Activated CD8-positive, alpha-beta T cell treated with anti-CD3 and anti-CD28 coated beads for 36 hours (primary cell): ENCODE measurements at regions not wholly inside any gene's neighbourhood (a gene's known extent, or its start where the extent isn't known, plus 50 kb on each side); places are given as distances from the start of the nearest gene placed in this dataset.
A peak's percentile ranks its signal among the peaks of the same experiment; 100 is the strongest.

ENCODE experiments used
- ATAC-seq: fragments of 200-7000 bp; cut with Tn5 transposase; one replicate; pipeline ENCODE4 v1.10.0; 2021; ENCODE audit warnings: mild to moderate bottlenecking, moderate library complexity
- CTCF ChIA-PET: fragments of 350-600 bp; sonication (Branson Sonifier 250); formaldehyde crosslinking; loops from one replicate; lab custom pipeline; 2021; ENCODE audit warnings: antibody characterized with exemption; lab: Charles Lee
- POLR2A ChIA-PET: fragments of 350-600 bp; sonication (Branson Sonifier 250); formaldehyde crosslinking; loops from one replicate; lab custom pipeline; 2021; ENCODE audit warnings: antibody characterized with exemption; lab: Charles Lee
- DNase-seq: peaks from one replicate; pipeline ENCODE4 v3.0.0-alpha.2; 2020
- H3K27ac Mint-ChIP-seq: one replicate; pipeline ENCODE4 v1.8.0; 2021; ENCODE audit warnings: mild to moderate bottlenecking, mixed read lengths
- H3K27me3 Mint-ChIP-seq: one replicate; pipeline ENCODE4 v1.8.0; 2021; ENCODE audit warnings: mixed read lengths
- H3K36me3 Mint-ChIP-seq: one replicate; pipeline ENCODE4 v1.8.0; 2021; ENCODE audit warnings: low read depth, mixed read lengths
- H3K4me1 Mint-ChIP-seq: one replicate; pipeline ENCODE4 v1.8.0; 2021; ENCODE audit warnings: low read depth, mixed read lengths
- H3K4me3 Mint-ChIP-seq: one replicate; pipeline ENCODE4 v1.8.0; 2021; ENCODE audit warnings: mild to moderate bottlenecking, moderate library complexity, mixed read lengths
- H3K9me3 Mint-ChIP-seq: one replicate; pipeline ENCODE4 v1.8.0; 2021; ENCODE audit warnings: mixed read lengths
- CTCF ChIP-seq: fragments of 200-600 bp; IDR thresholded peaks from one replicate; pipeline ENCODE4 v1.8.0; 2022; ENCODE audit warnings: antibody characterized with exemption, mild to moderate bottlenecking
- intact Hi-C: fragments of 100-400 bp; cut with micrococcal nuclease; formaldehyde crosslinking; loops from one replicate; pipeline ENCODE4 v1.10.0; 2022

DNA sequence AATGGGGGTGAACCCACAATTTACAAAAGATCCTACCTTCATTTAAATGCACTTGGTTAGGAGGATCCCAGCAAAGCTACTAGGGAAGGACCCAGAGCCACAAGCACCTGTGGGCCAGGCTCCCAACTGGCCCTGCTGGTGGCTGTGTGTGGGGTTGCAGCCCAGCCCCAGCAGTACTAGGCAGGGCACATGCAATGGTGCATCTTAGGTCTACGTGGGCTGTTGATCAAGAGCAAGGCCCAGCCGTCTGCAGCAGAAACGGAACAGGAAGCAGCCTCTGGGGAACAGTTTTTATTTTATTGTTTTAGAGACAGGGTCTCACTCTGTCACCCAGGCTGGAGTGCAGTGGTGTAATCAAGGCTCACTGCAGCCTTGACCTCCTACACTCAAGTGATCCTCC is 134.1 kb upstream of the RAB4A start:
- POLR2A ChIA-PET = no interaction called here
- Mint-ChIP-seq H3K4me1 (peaks cover 37% of the 10 kb centered on the region), H3K27me3 (no peaks in the 10 kb centered on the region), H3K27ac (no peak overlapping the region), H3K9me3 (peaks cover 18% of the 10 kb centered on the region), H3K36me3 (peaks cover 16% of the 10 kb centered on the region), H3K4me3 (no peak overlapping the region)
- CTCF ChIA-PET = no interaction called here
- no peak for ATAC-seq
- DNase-seq = no peak
- intact Hi-C loops = no loop called here
- TF ChIP-seq CTCF = no peak

DNA sequence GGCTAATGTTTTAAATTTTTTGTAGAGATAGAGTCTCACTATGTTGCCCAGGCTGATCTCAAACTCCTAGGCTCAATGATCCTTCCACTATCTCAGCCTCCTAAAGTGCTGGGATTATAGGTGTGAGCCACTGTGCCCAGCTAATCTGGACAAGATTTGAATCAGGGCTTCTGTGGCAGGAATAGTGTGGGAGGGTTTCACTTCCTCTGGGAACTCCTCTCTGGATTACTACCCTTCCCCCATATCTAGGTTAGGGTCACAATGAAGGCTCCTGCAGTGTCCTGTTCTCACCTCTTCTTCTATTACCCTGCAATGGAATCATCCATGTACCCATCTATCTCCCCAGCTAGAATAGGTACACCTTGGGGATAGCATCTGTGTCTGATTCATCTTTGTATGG is 133.6 kb upstream of the RAB4A start:
- Mint-ChIP-seq H3K4me3 (no peak overlapping the region), H3K9me3 (peaks cover 18% of the 10 kb centered on the region), H3K4me1 (peaks cover 34% of the 10 kb centered on the region), H3K27ac (no peak overlapping the region), H3K27me3 (no peaks in the 10 kb centered on the region), H3K36me3 (peaks cover 16% of the 10 kb centered on the region)
- intact Hi-C loops = no loop called here
- POLR2A ChIA-PET = no interaction called here
- no peak for TF ChIP-seq CTCF
- DNase-seq (no peak), ATAC-seq (no peak)
- CTCF ChIA-PET = no interaction called here

GRCh38 chr1:229138058-229138457 is 132.9 kb upstream of the RAB4A start:
- Mint-ChIP-seq H3K4me1 (peaks cover 34% of the 10 kb centered on the region), H3K27ac (no peak overlapping the region), H3K4me3 (no peak overlapping the region), H3K36me3 (peaks cover 16% of the 10 kb centered on the region), H3K9me3 (peaks cover 18% of the 10 kb centered on the region), H3K27me3 (no peaks in the 10 kb centered on the region)
- ChIA-PET CTCF (no interaction called here), POLR2A (interaction anchor here (1.2 kb wide), 1 partner anchor 8 kb away, joined by 4 read pairs; no protein-coding TSS in a partner anchor)
- no peak for TF ChIP-seq CTCF
- ATAC-seq = no peak
- no peak for DNase-seq
- intact Hi-C loops = no loop called here

DNA sequence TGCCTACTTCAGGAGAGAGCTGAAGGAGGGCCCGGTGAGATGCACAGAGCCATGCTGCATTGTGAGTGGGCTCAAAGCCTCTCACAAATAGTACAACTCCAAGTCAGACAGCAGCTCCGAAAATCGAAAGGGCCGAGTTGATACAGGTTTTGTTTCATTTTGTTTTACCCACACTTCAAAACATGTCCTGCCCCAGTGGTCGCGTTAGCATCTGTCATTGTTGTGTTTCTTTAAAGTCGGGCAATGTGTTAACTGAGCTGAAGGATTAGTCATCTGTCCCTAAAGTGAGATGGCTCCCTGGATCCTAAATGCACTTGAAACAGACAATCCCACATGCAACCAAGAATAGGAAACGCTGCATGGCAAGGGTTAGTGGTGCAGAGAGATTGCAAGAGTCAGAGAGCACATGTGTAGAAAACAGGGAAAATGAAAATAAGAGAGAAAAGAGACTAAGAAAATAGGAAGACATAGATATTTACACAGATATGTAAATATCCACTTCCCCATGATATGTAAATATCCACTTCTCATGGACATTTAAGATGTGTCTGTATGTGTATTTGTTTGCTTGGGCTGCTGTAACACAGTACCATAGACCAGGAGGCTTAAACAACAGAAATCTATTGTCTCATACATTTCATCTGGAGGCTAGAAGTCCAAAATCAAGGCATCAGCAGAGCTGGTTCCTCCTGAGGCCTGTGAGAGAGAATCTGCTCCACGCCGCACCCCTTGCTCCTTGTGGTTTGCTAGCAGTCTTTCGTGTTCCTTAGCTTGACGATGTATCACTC is 131.4 kb upstream of the RAB4A start:
- POLR2A ChIA-PET = interaction anchor here (0.6 to 1.2 kb wide), 3 partner anchors 9 to 88 kb away, joined by 3 to 5 read pairs (median 4); no protein-coding TSS in a partner anchor
- DNase-seq = peak; percentile 52
- Mint-ChIP-seq H3K9me3 (peaks cover 11% of the 10 kb centered on the region), H3K4me1 (peaks cover 31% of the 10 kb centered on the region), H3K4me3 (peak overlapping the region; percentile 4), H3K27ac (no peak overlapping the region), H3K27me3 (no peaks in the 10 kb centered on the region), H3K36me3 (peaks cover 10% of the 10 kb centered on the region)
- intact Hi-C loops = no loop called here
- ATAC-seq = peak; percentile 72
- TF ChIP-seq CTCF = no peak
- CTCF ChIA-PET = interaction anchor here (0.7 to 1.0 kb wide), 2 partner anchors 10 to 12 kb away, joined by 3 read pairs; no protein-coding TSS in a partner anchor

GRCh38 chr1:229140119-229140396 is 130.9 kb upstream of the RAB4A start:
- POLR2A ChIA-PET = no interaction called here
- H3K4me1 Mint-ChIP-seq = peaks cover 31% of the 10 kb centered on the region
- no peak overlapping the region for H3K4me3 Mint-ChIP-seq
- no peak for DNase-seq
- no peaks in the 10 kb centered on the region for H3K27me3 Mint-ChIP-seq
- ATAC-seq = peak; percentile 14
- CTCF ChIA-PET = interaction anchor here (1.0 kb wide), 1 partner anchor 10 kb away, joined by 3 read pairs; no protein-coding TSS in a partner anchor
- peaks cover 9% of the 10 kb centered on the region for H3K9me3 Mint-ChIP-seq
- H3K36me3 Mint-ChIP-seq = peaks cover 8% of the 10 kb centered on the region
- intact Hi-C loops = no loop called here
- TF ChIP-seq CTCF = no peak
- H3K27ac Mint-ChIP-seq = no peak overlapping the region
